ENCODE measurements at regions not wholly inside any gene's neighbourhood (a gene's known extent, or its start where the extent isn't known, plus 50 kb on each side); places are given as distances from the start of the nearest gene placed in this dataset.

DNA sequence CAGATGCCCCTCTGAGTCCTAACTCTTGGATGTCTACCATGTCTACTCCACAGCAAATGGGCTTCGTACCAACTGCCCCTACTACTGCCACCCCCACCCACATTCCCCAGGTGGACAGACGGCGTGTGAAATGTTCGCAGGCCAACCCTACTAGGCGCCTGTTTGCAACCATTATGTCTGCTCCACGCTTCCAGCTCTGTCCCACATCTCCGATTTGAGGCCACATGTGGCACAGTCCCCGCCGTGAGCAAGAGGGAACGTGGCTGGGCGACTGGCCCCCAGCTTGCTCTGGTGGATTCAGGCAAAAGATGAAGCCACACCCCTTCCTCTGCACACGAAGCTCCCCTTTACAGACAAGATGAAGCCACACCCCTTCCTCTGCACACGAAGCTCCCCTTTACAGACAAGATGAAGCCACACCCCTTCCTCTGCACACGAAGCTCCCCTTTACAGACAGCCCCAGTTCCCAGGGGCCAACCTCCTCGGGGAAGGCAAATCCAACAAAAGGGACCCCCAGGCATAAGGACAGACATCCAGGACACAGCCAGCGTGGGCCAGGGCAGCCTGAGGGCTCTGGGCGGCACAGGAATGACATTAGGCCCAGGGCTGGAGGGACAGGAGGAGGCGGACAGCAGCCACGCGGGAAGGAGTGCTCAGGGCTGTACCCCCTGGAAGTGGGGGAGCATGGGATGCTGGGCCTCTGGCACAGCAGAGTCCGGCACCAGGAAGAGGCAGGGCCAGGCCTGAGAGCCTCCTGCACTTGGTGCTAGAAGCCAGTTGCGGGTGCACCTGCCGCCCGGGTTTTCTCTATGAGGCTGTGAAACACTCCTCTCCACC is 106.2 kb downstream of the SHANK2 start:
- no peak overlapping the region for H3K4me2 ChIP-seq (ENCODE audit: insufficient read depth, low read length)
- H3K4me1 ChIP-seq (replicated peaks in 1 of 2; ENCODE audit: control insufficient read depth in 2 of 2, insufficient read depth in 2 of 2, low read length in 2 of 2): no peaks in the 10 kb centered on the region; a peak in 2 of 5 replicates
- TF ChIP-seq ETV5 (CRISPR knock-in tag; IDR thresholded peaks at IDR 0.05; ENCODE audit: low read depth) (no peak), PRMT5 (CRISPR knock-in tag; IDR thresholded peaks at IDR 0.05) (no peak), RBM34 (IDR thresholded peaks at IDR 0.05; ENCODE audit: borderline replicate concordance, insufficient read depth, low read length) (no peak), SIN3A (IDR thresholded peaks at IDR 0.05; ENCODE audit: borderline replicate concordance in 2 of 2, control insufficient read depth in 1 of 2, low read depth in 2 of 2, low read length in 2 of 2) (no peak), HMG20A (CRISPR knock-in tag; conservative IDR thresholded peaks at IDR 0.05) (no peak), PCBP1 (IDR thresholded peaks at IDR 0.05; ENCODE audit: low read depth, low read length, poor library complexity, severe bottlenecking) (no peak), L3MBTL2 (IDR thresholded peaks at IDR 0.05) (no peak), BRD4 (IDR thresholded peaks at IDR 0.05) (no peak), GTF2F1 (IDR thresholded peaks at IDR 0.05; ENCODE audit: low read depth, low read length) (no peak), NFIC (IDR thresholded peaks at IDR 0.05) (no peak), PURB (CRISPR knock-in tag; IDR thresholded peaks at IDR 0.05; ENCODE audit: low read depth) (no peak), OTX1 (CRISPR knock-in tag; IDR thresholded peaks at IDR 0.05) (no peak), TEAD2 (tag; IDR thresholded peaks at IDR 0.05) (no peak), ASH1L (IDR thresholded peaks at IDR 0.05; ENCODE audit: borderline replicate concordance, low read depth, partially characterized antibody) (no peak)
- TF ChIP-seq, protein P1, sequence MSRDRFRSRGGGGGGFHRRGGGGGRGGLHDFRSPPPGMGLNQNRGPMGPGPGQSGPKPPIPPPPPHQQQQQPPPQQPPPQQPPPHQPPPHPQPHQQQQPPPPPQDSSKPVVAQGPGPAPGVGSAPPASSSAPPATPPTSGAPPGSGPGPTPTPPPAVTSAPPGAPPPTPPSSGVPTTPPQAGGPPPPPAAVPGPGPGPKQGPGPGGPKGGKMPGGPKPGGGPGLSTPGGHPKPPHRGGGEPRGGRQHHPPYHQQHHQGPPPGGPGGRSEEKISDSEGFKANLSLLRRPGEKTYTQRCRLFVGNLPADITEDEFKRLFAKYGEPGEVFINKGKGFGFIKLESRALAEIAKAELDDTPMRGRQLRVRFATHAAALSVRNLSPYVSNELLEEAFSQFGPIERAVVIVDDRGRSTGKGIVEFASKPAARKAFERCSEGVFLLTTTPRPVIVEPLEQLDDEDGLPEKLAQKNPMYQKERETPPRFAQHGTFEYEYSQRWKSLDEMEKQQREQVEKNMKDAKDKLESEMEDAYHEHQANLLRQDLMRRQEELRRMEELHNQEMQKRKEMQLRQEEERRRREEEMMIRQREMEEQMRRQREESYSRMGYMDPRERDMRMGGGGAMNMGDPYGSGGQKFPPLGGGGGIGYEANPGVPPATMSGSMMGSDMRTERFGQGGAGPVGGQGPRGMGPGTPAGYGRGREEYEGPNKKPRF (IDR thresholded peaks at IDR 0.05; ENCODE audit: low read depth, low read length): no peak
- TF ChIP-seq, protein P2, sequence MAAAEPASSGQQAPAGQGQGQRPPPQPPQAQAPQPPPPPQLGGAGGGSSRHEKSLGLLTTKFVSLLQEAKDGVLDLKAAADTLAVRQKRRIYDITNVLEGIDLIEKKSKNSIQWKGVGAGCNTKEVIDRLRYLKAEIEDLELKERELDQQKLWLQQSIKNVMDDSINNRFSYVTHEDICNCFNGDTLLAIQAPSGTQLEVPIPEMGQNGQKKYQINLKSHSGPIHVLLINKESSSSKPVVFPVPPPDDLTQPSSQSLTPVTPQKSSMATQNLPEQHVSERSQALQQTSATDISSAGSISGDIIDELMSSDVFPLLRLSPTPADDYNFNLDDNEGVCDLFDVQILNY (CRISPR knock-in tag; IDR thresholded peaks at IDR 0.05): no peak
- TF ChIP-seq, protein P3, sequence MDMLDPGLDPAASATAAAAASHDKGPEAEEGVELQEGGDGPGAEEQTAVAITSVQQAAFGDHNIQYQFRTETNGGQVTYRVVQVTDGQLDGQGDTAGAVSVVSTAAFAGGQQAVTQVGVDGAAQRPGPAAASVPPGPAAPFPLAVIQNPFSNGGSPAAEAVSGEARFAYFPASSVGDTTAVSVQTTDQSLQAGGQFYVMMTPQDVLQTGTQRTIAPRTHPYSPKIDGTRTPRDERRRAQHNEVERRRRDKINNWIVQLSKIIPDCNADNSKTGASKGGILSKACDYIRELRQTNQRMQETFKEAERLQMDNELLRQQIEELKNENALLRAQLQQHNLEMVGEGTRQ (CRISPR knock-in tag; IDR thresholded peaks at IDR 0.05): no peak
- no peaks in the 10 kb centered on the region for H3K36me3 ChIP-seq (ENCODE audit: control insufficient read depth, insufficient read depth, low read length)
- H3K27ac ChIP-seq (ENCODE audit: extremely low read depth, low read depth, low read length): no peak overlapping the region
- BruUV-seq (replicated peaks): no TSS peak
- no peaks in the 10 kb centered on the region for H3K9me3 ChIP-seq (replicated peaks; ENCODE audit: control insufficient read depth, insufficient read depth, low read depth, low read length)
- no peak overlapping the region for H2AFZ ChIP-seq (ENCODE audit: low read depth, low read length)
- H3K9me1 ChIP-seq (ENCODE audit: control insufficient read depth, insufficient read depth, low read length): no peaks in the 10 kb centered on the region
- DNase-seq (ENCODE audit: extremely low read depth in 1 of 4, low spot score in 3 of 4): peak in 2 of 4 experiments; percentile 23 to 27
- no peak overlapping the region for H3K4me3 ChIP-seq
- CTCF ChIA-PET (ENCODE audit: low intra/inter-chr PET ratio): no interaction called here
- H4K20me1 ChIP-seq (replicated peaks; ENCODE audit: control insufficient read depth, insufficient read depth, low read length): no peaks in the 10 kb centered on the region
- H3K27me3 ChIP-seq (ENCODE audit: control insufficient read depth in 2 of 2, insufficient read depth in 2 of 2, low read length in 2 of 2): peaks cover 5 to 33% of the 10 kb centered on the region in 2 experiments; a peak in 3 of 5 replicates
- no peak overlapping the region for H3K9ac ChIP-seq (ENCODE audit: insufficient read depth in 1 of 2, low read depth in 2 of 2, low read length in 2 of 2)
- intact Hi-C loops (cut with micrococcal nuclease): no loop called here
- POLR2A ChIA-PET: no interaction called here
- H3K79me2 ChIP-seq (ENCODE audit: control insufficient read depth, insufficient read depth, low read length): no peaks in the 10 kb centered on the region
- in situ Hi-C loops (cut with MboI): no loop called here
- ATAC-seq: peak; percentile 54; the same call in 2 of the 3 replicates
- no peak for FAIRE-seq
- WGBS (ENCODE audit: insufficient coverage, low coverage, missing lambda C conversion rate): 4% methylated on average over 24 of the region's 24 CpGs
